SK-N-MC (cell line): ENCODE measurements at regions not wholly inside any gene's neighbourhood (a gene's known extent, or its start where the extent isn't known, plus 50 kb on each side); places are given as distances from the start of the nearest gene placed in this dataset.

Source experiments
- EZH2 ChIP-seq: fragments of 200-600 bp; sonication (generic); IDR thresholded peaks from one replicate; pipeline ENCODE4 v1.6.1; 2017; ENCODE audit warnings: antibody characterized with exemption
- POLR2AphosphoS5 ChIP-seq: IDR thresholded peaks from 2 replicates; pipeline ENCODE4 v1.6.1; 2012; ENCODE audit warnings: mild to moderate bottlenecking, low read depth, low read length, borderline replicate concordance

GRCh38 chr6:7053125-7053774 lies 54.5 kb upstream of the RREB1 start:
- TF ChIP-seq EZH2 (no peak), POLR2AphosphoS5 (no peak)
